ENCODE measurements at regions not wholly inside any gene's neighbourhood (a gene's known extent, or its start where the extent isn't known, plus 50 kb on each side); places are given as distances from the start of the nearest gene placed in this dataset.

DNA sequence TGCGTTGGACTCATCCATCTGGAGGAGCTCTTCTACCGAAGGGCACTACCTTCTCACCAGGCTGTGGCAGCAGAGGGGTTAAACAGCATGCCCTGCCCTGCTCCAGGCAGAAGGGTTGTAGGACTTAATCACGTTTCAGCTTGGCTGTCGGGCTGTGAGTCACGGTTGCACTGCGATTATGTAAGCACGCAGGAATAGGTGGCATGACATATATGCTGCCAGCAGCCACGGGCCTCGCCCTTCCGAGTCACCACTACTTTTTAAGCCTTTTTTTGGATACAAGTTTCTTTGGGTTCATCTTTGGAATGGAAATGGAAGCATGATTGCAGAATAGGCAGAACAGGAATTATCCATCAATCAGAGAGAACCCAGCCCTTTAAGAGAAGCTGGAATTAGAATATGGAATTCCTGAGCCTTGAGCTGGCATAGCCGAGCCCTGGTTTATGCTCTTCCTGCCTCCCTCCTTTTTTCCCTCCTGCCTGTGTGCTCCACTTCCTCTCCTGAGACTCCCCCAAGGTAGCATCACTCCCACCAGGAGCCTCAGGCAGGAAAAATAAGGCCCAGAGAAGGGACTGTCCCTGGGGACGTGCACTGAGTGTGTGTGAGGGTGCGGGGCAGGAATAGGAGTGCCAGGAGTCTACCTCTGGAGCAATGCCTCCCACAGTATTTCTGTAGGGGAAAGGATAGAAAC, 86.8 kb downstream of the SEMA4F start:
- CTCF ChIA-PET: interaction anchor here (0.7 to 1.2 kb wide), 2 partner anchors 25 to 96 kb away, joined by 3 to 5 read pairs; no protein-coding TSS in a partner anchor
- POLR2A ChIA-PET: interaction anchor here (0.6 to 0.8 kb wide), 2 partner anchors 11 to 14 kb away, joined by 3 to 4 read pairs; no protein-coding TSS in a partner anchor
- no peak for TF ChIP-seq ZNF335 (tag by site-specific recombination; conservative IDR thresholded peaks at IDR 0.05)
- no peak for TF ChIP-seq KLF9 (tag by site-specific recombination; IDR thresholded peaks at IDR 0.05; ENCODE audit: low read depth)
- TF ChIP-seq ZIC2 (tag by site-specific recombination; IDR thresholded peaks at IDR 0.05): no peak
- no peak for TF ChIP-seq ZNF114 (tag by site-specific recombination; IDR thresholded peaks at IDR 0.05)
- no peak for TF ChIP-seq ZNF214 (tag by site-specific recombination; IDR thresholded peaks at IDR 0.05; ENCODE audit: borderline replicate concordance)
- peak; percentile 17; the same call in 1 of the 2 replicates for TF ChIP-seq ZNF394 (tag by site-specific recombination; IDR thresholded peaks at IDR 0.05; ENCODE audit: borderline replicate concordance)
- TF ChIP-seq ZEB2 (tag by site-specific recombination; IDR thresholded peaks at IDR 0.05): peak; percentile 39
- peak; percentile 63; the same call in 1 of the 2 replicates for TF ChIP-seq ZNF600 (tag by site-specific recombination; IDR thresholded peaks at IDR 0.05)
- TF ChIP-seq GFI1B (tag by site-specific recombination; IDR thresholded peaks at IDR 0.05): no peak
- TF ChIP-seq, protein P1, sequence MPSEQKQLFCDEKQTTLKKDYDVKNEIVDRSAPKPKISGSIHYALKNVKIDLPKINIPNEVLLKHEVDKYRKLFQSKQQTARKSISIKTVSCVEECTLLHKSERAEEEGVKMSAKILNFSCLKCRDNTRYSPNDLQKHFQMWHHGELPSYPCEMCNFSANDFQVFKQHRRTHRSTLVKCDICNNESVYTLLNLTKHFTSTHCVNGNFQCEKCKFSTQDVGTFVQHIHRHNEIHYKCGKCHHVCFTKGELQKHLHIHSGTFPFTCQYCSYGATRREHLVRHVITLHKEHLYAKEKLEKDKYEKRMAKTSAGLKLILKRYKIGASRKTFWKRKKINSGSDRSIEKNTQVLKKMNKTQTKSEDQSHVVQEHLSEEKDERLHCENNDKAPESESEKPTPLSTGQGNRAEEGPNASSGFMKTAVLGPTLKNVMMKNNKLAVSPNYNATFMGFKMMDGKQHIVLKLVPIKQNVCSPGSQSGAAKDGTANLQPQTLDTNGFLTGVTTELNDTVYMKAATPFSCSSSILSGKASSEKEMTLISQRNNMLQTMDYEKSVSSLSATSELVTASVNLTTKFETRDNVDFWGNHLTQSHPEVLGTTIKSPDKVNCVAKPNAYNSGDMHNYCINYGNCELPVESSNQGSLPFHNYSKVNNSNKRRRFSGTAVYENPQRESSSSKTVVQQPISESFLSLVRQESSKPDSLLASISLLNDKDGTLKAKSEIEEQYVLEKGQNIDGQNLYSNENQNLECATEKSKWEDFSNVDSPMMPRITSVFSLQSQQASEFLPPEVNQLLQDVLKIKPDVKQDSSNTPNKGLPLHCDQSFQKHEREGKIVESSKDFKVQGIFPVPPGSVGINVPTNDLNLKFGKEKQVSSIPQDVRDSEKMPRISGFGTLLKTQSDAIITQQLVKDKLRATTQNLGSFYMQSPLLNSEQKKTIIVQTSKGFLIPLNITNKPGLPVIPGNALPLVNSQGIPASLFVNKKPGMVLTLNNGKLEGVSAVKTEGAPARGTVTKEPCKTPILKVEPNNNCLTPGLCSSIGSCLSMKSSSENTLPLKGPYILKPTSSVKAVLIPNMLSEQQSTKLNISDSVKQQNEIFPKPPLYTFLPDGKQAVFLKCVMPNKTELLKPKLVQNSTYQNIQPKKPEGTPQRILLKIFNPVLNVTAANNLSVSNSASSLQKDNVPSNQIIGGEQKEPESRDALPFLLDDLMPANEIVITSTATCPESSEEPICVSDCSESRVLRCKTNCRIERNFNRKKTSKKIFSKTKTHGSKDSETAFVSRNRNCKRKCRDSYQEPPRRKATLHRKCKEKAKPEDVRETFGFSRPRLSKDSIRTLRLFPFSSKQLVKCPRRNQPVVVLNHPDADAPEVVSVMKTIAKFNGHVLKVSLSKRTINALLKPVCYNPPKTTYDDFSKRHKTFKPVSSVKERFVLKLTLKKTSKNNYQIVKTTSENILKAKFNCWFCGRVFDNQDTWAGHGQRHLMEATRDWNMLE (tag by site-specific recombination; conservative IDR thresholded peaks at IDR 0.05; ENCODE audit: low read depth): 0 out of 2 replicates have a peak, but pooled peaks have one; percentile 15
- 0 out of 2 replicates have a peak, but pooled peaks have one; percentile 22 for TF ChIP-seq ZNF324 (tag by site-specific recombination; IDR thresholded peaks at IDR 0.05)
- no peak for TF ChIP-seq SP3 (tag by site-specific recombination; IDR thresholded peaks at IDR 0.05)
- TF ChIP-seq ZNF366 (tag by site-specific recombination; conservative IDR thresholded peaks at IDR 0.05): peak; percentile 80
- peak; percentile 77 for TF ChIP-seq ZNF629 (tag by site-specific recombination; IDR thresholded peaks at IDR 0.05)
- no peak for TF ChIP-seq ZNF521 (tag by site-specific recombination; IDR thresholded peaks at IDR 0.05)
- peak; percentile 37; the same call in 1 of the 2 replicates for TF ChIP-seq ZBTB17 (tag by site-specific recombination; IDR thresholded peaks at IDR 0.05)
- TF ChIP-seq, protein P2, sequence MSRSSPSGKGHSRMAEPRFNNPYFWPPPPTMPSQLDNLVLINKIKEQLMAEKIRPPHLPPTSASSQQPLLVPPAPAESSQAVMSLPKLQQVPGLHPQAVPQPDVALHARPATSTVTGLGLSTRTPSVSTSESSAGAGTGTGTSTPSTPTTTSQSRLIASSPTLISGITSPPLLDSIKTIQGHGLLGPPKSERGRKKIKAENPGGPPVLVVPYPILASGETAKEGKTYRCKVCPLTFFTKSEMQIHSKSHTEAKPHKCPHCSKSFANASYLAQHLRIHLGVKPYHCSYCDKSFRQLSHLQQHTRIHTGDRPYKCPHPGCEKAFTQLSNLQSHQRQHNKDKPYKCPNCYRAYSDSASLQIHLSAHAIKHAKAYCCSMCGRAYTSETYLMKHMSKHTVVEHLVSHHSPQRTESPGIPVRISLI (tag by site-specific recombination; IDR thresholded peaks at IDR 0.05): peak; percentile 40; the same call in 1 of the 2 replicates
- TF ChIP-seq ZNF37A (tag by site-specific recombination; IDR thresholded peaks at IDR 0.05): no peak
- peak; percentile 27; the same call in 1 of the 2 replicates for TF ChIP-seq KLF1 (tag by site-specific recombination; IDR thresholded peaks at IDR 0.05)
- TF ChIP-seq ZNF623 (tag by site-specific recombination; IDR thresholded peaks at IDR 0.05): no peak
- peak; percentile 55; the same call in 1 of the 2 replicates for TF ChIP-seq SP7 (tag by site-specific recombination; IDR thresholded peaks at IDR 0.05)
- no peak for TF ChIP-seq ZNF266 (tag by site-specific recombination; IDR thresholded peaks at IDR 0.05; ENCODE audit: low read depth)
- TF ChIP-seq GLIS1 (tag by site-specific recombination; IDR thresholded peaks at IDR 0.05): no peak
- no peak for TF ChIP-seq TRIM28 (IDR thresholded peaks at IDR 0.05; ENCODE audit: borderline replicate concordance, low read length)
- no peak for TF ChIP-seq ZNF571 (tag by site-specific recombination; IDR thresholded peaks at IDR 0.05)
- TF ChIP-seq, protein P3, sequence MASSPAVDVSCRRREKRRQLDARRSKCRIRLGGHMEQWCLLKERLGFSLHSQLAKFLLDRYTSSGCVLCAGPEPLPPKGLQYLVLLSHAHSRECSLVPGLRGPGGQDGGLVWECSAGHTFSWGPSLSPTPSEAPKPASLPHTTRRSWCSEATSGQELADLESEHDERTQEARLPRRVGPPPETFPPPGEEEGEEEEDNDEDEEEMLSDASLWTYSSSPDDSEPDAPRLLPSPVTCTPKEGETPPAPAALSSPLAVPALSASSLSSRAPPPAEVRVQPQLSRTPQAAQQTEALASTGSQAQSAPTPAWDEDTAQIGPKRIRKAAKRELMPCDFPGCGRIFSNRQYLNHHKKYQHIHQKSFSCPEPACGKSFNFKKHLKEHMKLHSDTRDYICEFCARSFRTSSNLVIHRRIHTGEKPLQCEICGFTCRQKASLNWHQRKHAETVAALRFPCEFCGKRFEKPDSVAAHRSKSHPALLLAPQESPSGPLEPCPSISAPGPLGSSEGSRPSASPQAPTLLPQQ (tag by site-specific recombination; IDR thresholded peaks at IDR 0.05): 0 out of 2 replicates have a peak, but pooled peaks have one; percentile 12
- peak; percentile 80 for TF ChIP-seq ZNF660 (tag by site-specific recombination; IDR thresholded peaks at IDR 0.05)
- TF ChIP-seq SP2 (tag by site-specific recombination; IDR thresholded peaks at IDR 0.05): no peak
- TF ChIP-seq ZNF830 (tag by site-specific recombination; IDR thresholded peaks at IDR 0.05; ENCODE audit: low read depth): no peak

More for the DNA sequence above, 86.8 kb downstream of the SEMA4F start:
- H3K4me3 ChIP-seq (ENCODE audit: low read depth, low read length): no peak overlapping the region
- H3K36me3 ChIP-seq (ENCODE audit: control insufficient read depth in 2 of 2, insufficient read depth in 1 of 2, low read length in 2 of 2): no peaks in the 10 kb centered on the region
- H3K9me3 ChIP-seq (ENCODE audit: control insufficient read depth, insufficient read depth, low read depth, low read length): no peaks in the 10 kb centered on the region
- H3K27ac ChIP-seq (ENCODE audit: extremely low read depth, low read depth, low read length): no peak overlapping the region
- H3K4me1 ChIP-seq (ENCODE audit: control insufficient read depth, insufficient read depth, low read length): no peaks in the 10 kb centered on the region

Measured in HEK293 (cell line).